IPS DF 19.7 (cell line): ENCODE measurements at regions not wholly inside any gene's neighbourhood (a gene's known extent, or its start where the extent isn't known, plus 50 kb on each side); places are given as distances from the start of the nearest gene placed in this dataset.

Experiments used
- DNase-seq: peaks from one replicate; pipeline ENCODE4 v3.0.0-alpha.2; 2013; ENCODE audit warnings: low read depth, low spot score

- no peak for DNase-seq
Observed at GRCh38 chr4:17296921-17297890, 214.7 kb downstream of the QDPR start.

- DNase-seq: no peak
Observed at GRCh38 chr4:17293901-17294300, 218.0 kb downstream of the QDPR start.

- no peak for DNase-seq
Observed at GRCh38 chr4:17288151-17288550, 223.7 kb downstream of the QDPR start.

GRCh38 chr4:17286752-17287460 is 225.0 kb downstream of the QDPR start:
- DNase-seq: no peak

DNA sequence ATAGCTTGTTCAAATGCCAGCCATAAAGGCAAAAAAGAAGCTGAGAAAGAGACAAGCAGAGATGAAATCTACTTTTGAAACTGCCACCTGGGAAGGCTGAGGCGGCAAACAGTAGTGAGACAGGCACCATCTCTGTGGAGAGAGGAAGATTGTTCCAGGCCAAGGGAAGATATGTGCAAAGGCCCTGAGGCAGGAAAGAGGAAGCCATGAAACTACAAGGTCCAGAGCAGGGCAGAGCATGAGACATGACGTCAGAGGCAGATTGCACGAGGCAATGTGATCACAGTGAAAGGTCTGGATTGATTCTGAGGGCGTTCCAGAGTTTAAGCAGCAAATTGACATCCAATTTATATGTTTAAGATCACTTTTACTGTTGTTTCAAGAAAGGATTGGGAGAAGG is 226.1 kb downstream of the QDPR start:
- DNase-seq: no peak

- no peak for DNase-seq
Observed at GRCh38 chr4:17284323-17285175, 227.3 kb downstream of the QDPR start.

- no peak for DNase-seq
Observed at GRCh38 chr4:17283832-17284231, 228.1 kb downstream of the QDPR start.

DNA sequence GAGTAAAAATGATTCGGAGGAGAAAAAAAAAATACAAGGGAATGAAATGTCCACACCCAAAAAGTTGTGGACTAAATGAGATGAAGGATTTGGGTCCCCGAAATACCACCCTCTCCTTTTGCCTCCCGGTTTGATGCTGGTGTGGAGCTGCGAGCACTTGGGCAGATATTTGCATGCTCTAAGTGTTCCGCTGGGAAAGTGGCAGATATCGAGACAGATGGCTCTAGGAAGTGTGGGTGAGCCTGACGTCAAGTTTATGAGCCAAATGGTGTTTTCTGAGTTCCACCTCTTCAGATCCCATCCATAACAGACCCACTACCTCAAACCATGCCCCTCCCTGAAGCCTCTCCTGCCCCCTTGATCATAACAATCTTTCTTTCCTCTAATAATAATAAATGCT is 228.6 kb downstream of the QDPR start:
- DNase-seq: no peak

GRCh38 chr4:17280261-17281018 is 231.4 kb downstream of the QDPR start:
- DNase-seq: no peak

GRCh38 chr4:17276776-17277175 is 235.1 kb downstream of the QDPR start:
- DNase-seq: no peak

- DNase-seq: no peak
Observed at GRCh38 chr4:17275836-17276235, 236.1 kb downstream of the QDPR start.

GRCh38 chr4:17273047-17273446 is 238.8 kb downstream of the QDPR start:
- no peak for DNase-seq

DNA sequence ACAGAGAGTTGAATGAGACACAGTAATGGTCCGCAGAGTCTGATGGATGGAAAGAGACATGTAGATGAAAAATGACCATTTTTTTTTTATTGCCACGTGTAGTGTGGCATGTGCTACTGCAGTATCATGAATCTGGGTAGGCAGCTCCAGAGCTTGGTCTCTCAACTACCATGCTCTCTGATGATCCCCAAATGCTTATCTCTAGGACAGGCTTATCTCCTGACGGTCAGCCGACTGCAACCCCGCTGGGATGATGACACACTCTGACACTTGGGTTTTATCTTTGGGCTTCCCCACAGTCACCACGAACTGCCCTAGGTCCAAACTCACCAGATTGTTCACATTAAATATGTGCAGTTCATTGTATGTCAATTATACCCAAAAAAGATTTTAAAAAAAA is 239.7 kb downstream of the QDPR start:
- DNase-seq: no peak

DNA sequence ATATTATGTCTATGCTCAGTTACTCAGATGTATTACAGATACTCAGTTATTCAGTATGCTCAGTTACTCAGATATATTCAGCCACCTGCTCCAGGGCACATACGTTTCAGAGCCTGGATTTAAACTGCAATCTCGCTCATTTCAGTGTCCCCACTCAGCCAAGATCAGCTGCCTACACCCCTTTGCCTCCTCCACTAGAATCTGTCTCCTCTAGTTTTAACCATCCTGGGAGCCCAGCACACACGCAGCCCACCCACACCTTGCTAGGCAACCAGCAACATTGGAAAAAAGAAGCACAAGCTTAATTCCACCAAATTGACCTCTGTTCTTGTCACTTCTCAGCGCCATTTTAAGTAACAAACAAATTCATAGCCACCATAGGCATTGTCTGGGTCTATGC is 246.2 kb downstream of the QDPR start:
- DNase-seq: no peak

- no peak for DNase-seq
Observed at GRCh38 chr4:17265139-17265538, 246.8 kb downstream of the QDPR start.

DNA sequence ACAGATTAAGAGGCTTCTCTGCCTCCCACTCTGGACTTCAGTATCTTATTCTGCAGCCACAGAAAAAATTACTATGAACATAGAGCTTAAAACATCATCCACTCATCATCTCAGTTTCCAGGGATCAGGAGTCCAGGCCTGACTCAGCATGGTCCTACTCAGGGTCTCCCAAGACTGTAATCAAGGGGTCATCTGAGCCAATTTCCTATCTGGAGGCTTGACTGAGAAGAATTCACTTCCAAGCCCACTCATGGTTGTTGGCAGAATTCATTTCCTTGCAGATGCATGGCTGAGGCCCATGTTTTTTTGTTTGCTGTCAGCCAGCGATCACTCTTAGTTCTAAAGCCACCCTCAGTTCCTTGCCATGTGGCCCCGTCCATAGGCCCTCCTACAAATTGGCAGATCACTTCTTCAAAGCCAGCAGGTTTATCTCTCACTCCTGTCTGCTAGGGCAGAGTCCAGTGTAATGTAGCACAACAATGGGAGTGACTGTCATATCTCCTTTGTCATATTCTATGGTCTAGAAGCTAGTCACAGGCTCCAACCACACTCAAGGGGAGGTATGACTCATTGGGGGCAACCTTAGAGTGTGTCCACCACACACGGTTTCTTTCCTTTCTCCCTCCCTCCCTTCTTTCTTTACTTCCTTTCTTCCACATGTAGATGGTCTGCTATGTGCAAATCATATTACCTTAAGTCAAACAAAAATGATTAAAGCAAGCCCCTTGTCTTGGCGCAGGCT is 251.6 kb downstream of the QDPR start:
- no peak for DNase-seq

- no peak for DNase-seq
Observed at GRCh38 chr4:17258106-17258505, 253.8 kb downstream of the QDPR start.

DNA sequence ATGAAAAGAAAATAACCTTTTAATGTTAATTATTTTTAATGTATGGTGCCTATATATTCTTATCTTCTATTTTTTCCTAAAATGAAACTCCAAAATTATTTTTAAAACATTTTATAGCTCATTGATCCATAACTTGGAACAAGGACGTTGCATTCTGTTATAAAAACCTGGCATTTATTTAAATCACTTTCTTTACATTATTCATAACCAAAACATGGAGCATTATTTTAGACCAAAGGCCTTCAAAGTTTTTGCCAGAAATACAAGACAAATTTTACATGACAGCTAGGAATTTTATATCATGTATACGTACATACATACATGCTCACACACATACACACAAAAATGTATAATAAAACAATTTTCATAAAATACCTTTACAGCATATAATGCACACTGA is 259.8 kb downstream of the QDPR start:
- DNase-seq: no peak

DNA sequence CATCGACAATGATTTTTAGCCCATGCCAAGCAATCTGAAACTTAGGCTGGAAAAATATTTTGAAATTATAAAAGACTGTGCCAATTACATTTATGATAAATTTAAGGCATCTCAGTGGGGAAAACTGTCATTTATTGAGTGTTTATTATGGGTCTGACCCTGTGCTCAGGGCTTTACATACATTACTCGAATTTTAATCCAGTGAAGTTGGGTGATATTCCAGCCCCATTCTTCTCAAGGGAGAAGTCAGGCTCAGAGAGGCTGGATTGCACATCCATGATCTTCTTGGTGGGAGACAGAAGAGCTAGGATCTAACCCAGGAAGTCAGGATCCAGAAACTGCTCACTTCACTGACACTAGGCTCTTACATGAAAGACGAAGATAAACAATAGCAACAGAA is 260.8 kb downstream of the QDPR start:
- no peak for DNase-seq

- no peak for DNase-seq
Observed at GRCh38 chr4:17250591-17250990, 261.3 kb downstream of the QDPR start.

- DNase-seq: no peak
Observed at GRCh38 chr4:17246656-17247055, 265.2 kb downstream of the QDPR start.
